T47D (cell line): ENCODE measurements at regions not wholly inside any gene's neighbourhood (a gene's known extent, or its start where the extent isn't known, plus 50 kb on each side); places are given as distances from the start of the nearest gene placed in this dataset.
A peak's percentile ranks its signal among the peaks of the same experiment; 100 is the strongest.

Experiments used
- DNase-seq, 2 experiments: peaks; one replicate each; pipeline versions ENCODE4 v3.0.0 to v3.0.0-alpha.2; 2011 to 2012; ENCODE audit warnings: low read depth in 1 of 2, low spot score in 1 of 2
- JUND ChIP-seq: IDR thresholded peaks from 2 replicates; pipeline ENCODE4 v1.6.1; 2012; ENCODE audit warnings: low read depth
- in situ Hi-C: cut with HindIII; loops from 2 replicates; pipeline ENCODE4 v1.10.0; 2016; ENCODE audit warnings: low sequenced_read_pairs, low pct_unique_long_range_greater_than_20kb

DNA sequence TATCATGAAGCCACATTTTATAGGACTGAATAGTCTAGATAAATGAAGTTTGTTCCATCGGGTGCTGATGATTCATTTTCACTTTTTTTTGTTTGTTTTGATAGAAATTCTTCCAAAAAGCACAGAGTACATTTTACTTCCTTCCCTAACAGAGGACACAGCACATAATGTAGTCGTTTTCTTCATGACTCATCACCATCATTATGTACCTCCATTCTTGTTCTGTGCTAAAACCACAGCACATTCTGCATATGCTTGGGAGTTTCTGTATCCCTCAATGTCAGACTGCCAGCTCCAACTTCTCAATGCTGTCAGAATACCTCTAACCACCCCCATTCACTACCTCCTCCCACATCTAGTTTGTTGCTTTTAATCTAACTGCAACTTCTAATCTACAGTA, 1004.9 kb upstream of the ADGRB3 start:
- no peak for TF ChIP-seq JUND
- in situ Hi-C loops, result no loop called here
- no peak for DNase-seq

DNA sequence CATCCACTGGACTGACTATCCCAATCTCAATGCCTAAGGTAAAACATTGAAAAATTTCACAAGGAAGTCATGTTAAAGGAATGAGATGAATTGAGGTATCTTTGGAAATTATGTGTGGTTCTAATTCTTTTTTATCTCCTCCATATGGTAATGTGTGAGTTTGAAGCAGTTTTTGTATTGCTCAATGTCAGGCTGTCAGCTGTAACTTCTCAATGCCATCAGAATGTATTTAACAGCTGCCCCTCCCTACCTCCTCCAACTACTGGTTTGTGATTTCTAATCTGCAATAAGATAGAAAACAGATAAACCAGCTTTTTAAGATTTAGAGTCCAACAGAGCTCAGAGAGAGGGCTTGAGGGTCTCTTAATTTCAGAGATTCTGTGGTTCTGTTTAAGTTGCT, 1005.8 kb upstream of the ADGRB3 start:
- in situ Hi-C loops, result no loop called here
- TF ChIP-seq JUND, result no peak
- no peak for DNase-seq

DNA sequence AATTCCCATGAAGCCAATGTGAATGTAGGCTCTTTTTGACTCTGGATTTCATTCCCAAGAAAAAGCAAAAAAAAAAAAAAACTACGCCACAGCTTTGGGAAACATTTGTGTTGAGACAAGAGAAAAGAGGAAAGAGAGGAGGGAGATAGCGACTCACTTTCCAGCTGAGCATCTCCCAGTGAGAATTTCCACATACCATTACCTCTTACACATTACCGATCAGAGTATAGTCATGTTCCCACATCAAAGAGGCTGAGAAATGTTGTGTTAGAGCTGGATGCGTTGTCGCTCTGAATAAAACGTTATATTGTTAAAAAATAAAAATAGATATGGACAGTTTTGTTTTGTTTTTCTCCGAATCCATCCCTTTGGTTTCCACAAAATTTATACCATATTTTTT, 1019.3 kb upstream of the ADGRB3 start:
- in situ Hi-C loops, result no loop called here
- DNase-seq, result no peak

DNA sequence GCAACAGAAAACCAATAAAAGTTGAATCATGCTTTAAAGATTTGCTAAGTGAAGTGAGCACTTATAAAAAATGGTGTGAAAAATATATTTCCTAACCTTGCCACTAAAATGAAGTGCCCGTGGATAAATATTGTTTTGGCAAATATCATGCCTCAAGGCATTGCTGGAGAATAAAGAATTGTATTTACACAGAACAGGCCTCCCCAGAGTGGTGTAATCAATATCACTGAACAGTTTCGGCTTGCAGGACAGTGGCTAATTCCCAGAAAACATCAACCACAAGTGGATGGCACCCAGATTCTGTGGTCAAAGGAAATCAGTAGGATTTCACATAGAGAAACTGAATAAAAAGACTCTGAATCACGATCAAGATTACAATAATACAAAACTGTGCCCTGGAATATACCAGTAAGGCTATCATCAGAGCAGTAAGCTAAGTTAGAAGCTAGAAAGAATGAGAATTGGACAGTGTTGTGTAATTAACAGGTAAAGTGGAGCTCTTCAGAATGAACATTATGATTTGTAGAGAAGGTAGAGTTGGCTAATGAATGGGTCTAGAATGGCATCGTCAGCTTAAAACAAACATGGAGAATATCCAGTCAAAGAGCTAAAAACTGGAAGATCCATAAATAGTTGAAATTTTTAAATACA, 1026.9 kb upstream of the ADGRB3 start:
- no peak for TF ChIP-seq JUND
- no peak for DNase-seq
- in situ Hi-C loops, result no loop called here

More for the DNA sequence above, 1019.3 kb upstream of the ADGRB3 start:
- TF ChIP-seq JUND, result no peak

DNA sequence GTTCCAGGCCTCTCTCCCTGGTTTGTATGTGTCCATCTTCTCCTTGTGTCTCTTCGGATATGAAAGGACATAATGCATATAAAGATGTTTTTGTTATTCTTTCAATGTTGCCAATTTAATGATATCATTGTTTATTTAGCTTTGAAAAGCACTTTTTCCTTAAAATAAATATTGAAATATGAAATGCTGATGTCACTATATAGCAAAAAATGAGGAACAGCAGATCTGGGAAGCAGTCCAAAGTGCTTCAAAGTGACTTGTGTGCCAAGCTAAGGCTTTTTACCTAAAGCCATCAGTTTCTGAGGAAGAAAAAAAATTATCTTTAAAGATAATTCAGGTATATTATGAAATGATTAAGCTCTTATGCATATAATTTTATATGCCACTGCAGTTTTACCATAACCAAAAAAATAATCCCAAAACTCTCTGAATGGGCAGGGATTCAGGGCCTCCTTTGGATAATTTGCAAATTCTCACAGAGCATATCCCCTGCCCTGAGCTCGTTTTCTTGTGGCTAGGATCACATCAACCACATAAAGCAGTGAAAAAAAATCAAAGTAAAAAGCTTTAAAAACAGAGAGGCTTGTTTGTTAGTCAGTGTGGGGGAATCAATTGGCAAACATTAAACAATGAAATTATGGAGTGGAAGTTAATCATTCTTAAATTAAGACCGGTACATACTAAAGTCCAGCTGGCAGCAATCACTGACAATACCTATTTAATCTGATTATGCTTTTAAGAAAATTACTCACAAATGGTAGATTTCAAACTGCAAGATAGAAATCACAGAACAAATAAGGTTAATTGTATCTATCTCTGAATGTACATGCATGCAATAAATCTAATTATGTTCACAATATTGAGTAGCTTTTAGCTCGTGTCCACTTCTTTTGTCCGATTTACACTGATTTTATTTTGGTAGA, 1027.9 kb upstream of the ADGRB3 start:
- in situ Hi-C loops, result no loop called here
- no peak for TF ChIP-seq JUND
- no peak for DNase-seq

DNA sequence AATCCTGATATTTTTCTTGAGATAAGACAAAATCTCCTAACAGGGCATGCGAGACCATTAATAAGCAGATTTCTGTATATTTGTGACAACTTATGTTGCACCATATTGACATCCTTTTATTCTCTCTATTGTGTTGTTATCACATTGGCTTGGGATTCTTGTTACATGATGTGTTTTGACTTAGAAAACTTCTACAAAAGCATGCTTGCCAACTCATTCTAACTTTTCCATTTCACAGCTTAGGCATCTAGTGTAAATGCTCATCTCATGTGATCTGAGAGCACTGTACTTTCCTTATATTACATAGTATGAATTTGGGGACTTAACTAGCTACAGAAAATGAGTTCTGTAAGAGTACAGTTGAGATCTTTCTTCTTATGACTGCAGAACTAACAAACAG, 1040.7 kb upstream of the ADGRB3 start:
- DNase-seq, result no peak
- no peak for TF ChIP-seq JUND
- in situ Hi-C loops, result no loop called here

DNA sequence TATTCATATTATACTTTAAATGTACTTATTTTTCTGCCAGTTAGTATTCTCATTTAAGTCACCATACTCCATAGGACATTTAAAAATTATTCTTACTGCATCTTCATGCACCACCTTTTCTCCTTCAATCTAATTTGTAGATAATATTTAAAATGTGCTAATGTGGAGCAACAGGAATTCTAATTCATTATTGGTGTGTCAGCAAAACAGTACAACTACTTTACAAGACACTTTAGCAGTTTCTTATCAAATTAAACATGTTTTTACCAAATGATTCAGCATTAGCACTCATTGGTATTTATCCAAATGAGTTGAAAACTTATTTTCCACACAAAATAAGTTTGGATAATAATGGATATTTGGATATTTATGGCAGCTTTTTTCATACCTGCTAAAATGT, 1041.8 kb upstream of the ADGRB3 start:
- TF ChIP-seq JUND, result no peak
- in situ Hi-C loops, result no loop called here
- DNase-seq, result no peak

DNA sequence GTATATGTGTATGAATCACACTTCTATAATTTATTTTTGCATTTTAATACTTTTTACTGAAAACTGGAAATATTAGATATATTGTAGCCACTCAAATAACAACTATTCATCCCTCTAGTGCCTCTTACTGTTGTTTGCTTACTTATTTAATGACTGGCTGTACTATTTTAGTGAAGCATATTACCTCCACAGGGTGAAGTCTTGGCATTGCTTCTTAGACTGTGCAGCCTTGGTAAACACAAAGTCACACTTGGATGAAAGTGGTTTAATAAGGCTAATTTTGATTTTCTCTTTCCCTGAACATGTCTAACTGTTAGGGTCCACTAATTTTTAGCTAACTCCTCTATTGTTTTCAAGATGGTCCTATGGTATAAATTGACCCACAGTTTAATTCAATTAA, 1043.2 kb upstream of the ADGRB3 start:
- in situ Hi-C loops, result no loop called here
- no peak for TF ChIP-seq JUND
- DNase-seq, result no peak

DNA sequence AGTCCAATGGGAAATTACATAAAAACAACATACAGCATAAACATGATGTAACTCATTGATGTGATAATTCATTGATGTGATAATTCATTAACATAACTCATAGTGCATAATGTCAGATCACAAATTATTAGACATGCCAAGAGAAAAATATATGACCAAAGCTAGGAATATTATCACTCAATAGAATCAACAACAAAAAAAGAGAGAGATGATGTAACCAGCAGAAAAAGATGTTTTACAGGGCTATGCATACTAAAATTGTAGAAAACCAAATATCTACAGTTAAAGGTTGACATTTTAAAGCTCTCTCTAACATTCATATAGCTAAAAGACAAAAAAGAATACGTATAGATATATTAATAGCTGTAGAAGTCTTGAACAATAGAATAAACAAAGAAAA, 1067.2 kb upstream of the ADGRB3 start:
- no peak for TF ChIP-seq JUND
- in situ Hi-C loops, result no loop called here
- DNase-seq, result no peak

DNA sequence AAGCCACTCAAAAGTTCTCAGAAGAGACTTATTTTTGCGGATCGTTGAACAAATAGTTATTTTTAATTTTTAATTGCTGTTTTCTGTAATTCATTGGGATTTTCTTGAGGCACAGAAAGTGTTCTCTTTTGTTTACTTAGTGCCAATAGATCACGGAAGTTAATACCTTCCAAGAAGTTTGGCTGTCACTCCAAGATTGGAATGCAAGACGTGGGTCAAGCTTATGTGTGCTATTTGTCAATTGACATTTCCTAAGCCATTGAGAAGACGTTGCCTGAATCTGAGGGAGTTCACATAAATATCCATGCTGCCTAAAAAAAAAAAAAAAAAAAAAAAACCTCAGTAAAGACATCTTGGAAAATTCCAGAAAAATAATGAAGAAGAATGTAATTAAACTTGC, 1071.4 kb upstream of the ADGRB3 start:
- no peak for TF ChIP-seq JUND
- in situ Hi-C loops, result no loop called here

DNA sequence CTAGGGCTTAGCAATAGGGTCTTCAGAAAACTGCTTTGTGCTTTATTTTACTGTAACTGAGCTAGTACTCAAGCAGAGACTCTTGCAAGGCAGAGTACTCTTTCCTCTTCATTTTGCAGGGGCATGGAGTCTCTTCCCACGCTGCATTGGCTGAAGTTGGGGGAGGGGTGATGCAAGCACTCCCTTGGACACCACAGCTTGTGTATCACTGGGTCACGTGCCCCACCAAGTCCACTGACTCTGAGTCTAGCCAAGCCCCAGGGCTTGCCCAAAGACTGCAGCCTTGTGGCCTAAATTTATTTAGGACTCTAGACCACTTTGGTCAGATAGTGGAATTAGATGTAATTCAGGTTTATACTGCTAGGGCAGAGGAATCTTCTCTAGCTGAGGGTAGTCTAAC, 1075.0 kb upstream of the ADGRB3 start:
- in situ Hi-C loops, result no loop called here
- DNase-seq, result no peak
- no peak for TF ChIP-seq JUND

More for the DNA sequence above, 1071.4 kb upstream of the ADGRB3 start:
- DNase-seq, result peak in 1 of 2 experiments; percentile 61

DNA sequence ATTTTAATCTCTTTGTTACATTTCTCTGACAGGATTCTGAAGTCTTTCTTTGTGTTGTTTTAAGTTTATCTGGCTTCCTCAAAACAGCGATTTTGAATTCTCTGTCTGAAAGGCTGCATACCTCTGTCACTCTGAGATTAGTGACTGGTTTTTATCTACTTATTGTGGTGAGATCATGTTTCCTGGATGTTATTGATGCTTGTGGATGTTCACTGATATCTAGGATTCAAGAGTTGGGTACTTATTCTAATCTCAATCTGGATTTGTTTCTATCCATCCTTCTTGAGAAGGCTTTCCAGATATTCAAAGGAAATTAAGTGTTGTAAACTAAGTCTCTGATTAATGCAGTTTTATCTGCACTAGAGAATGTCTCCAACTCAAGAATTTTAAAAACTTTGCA, 1076.1 kb upstream of the ADGRB3 start:
- TF ChIP-seq JUND, result no peak
- DNase-seq, result no peak
- in situ Hi-C loops, result no loop called here

DNA sequence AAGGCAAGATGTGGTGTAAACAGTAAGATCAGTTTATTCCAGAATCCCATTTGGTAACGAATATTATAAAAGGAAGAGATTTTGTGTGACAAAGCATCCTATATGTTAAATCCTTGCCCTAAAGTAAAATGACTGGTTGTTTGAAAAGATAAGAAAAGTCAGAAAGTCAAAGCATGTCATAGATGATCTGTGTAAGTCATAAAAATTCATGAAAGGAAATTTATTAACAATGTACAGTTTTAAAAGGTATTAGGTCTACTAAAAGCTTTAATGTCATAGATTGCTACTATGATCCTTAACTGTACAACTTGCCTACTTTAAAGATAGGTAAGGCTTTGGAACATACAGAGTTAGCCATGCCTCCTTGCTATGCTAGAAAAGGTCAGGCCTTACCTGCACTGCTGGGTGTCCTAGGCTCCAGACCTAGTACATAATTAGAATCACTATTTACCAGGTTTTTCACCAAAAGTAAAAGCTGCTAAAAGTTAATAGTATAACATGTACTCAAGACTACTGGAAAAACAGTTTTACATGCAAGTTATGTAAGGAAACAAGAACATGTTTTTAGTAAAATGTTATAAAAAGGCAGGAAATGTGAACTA, 1090.1 kb upstream of the ADGRB3 start:
- TF ChIP-seq JUND, result no peak
- in situ Hi-C loops, result no loop called here
- peak in 1 of 2 experiments; percentile 15 for DNase-seq

DNA sequence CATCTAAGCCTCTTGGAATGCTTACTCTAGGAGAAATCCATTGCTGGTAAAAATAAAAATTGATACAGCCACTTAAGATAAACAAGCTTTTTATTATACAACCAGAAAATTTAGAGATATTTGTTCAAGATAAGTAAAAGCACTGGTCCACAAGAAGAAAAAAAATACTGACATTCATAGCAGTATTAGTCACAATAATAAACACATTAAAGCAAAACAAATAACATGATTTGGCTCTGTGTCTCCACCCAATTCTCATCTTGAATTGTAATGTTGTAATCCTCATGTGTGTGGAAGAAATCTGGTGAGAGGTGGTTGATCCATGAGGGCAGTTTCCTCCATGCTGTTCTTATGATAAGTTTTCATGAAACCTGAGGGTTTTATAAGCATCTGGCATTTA, 1093.5 kb upstream of the ADGRB3 start:
- no peak for DNase-seq
- in situ Hi-C loops, result no loop called here
- TF ChIP-seq JUND, result no peak
